Esophagus muscularis mucosa (tissue), 4 donors: ENCODE measurements at regions not wholly inside any gene's neighbourhood (a gene's known extent, or its start where the extent isn't known, plus 50 kb on each side); places are given as distances from the start of the nearest gene placed in this dataset.
"Not testable (repeated sequence)": the region's sequence is repeated elsewhere in the genome, so short reads cannot be mapped to it uniquely, and the experiment has no call there.

Source experiments
- DNase-seq: peaks from one replicate; pipeline ENCODE4 v3.0.0-alpha.2; 2017; ENCODE audit errors: extremely low spot score
- H3K27ac ChIP-seq, 4 donors: fragments of 200-600 bp; sonication (generic); replicated peaks in 1 of 4; 1 replicate in 3 of 4; 2 replicates in 1 of 4; pipeline ENCODE4 v1.5.1; 2016 to 2019; ENCODE audit warnings: mild to moderate bottlenecking in 1 of 4
- H3K27me3 ChIP-seq, 4 donors: fragments of 200-600 bp; sonication (generic); one replicate each; pipeline versions ENCODE4 v1.5.1 to v1.6.0; 2016 to 2019
- H3K36me3 ChIP-seq, 4 donors: fragments of 200-600 bp; sonication (generic); one replicate each; pipeline ENCODE4 v1.5.1; 2016 to 2019
- H3K4me1 ChIP-seq, 4 donors: fragments of 200-600 bp; sonication (generic); one replicate each; pipeline ENCODE4 v1.5.1; 2016 to 2019
- H3K4me3 ChIP-seq, 4 donors: fragments of 200-600 bp; sonication (generic); 1 replicate in 2 of 4; 2 replicates in 2 of 4; pipeline ENCODE4 v1.5.1; 2016 to 2019; ENCODE audit warnings: mild to moderate bottlenecking in 4 of 4, moderate library complexity in 1 of 4
- H3K9me3 ChIP-seq, 4 donors: fragments of 200-600 bp; sonication (generic); 1 replicate in 3 of 4; 2 replicates in 1 of 4; pipeline ENCODE4 v1.5.1; 2016 to 2019
- EP300 ChIP-seq: sonication (generic); formaldehyde crosslinking; IDR thresholded peaks from one replicate; pipeline ENCODE4 v1.6.1; 2017; ENCODE audit warnings: antibody characterized with exemption
- POLR2A ChIP-seq: fragments of 450-650 bp; IDR thresholded peaks from one replicate; pipeline ENCODE4 v1.6.1; 2017; ENCODE audit warnings: antibody characterized with exemption, moderate library complexity, mild to moderate bottlenecking, low read depth
- POLR2AphosphoS5 ChIP-seq, 2 donors: sonication (generic); formaldehyde crosslinking; IDR thresholded peaks; one replicate each; pipeline ENCODE4 v1.6.1; 2017; ENCODE audit warnings: antibody characterized with exemption in 2 of 2
- WGBS: methylation state at CpG from one replicate; pipeline ENCODE4 v1.1.5; 2018; 5-methylcytosine and 5-hydroxymethylcytosine counted together
- intact Hi-C: fragments of 100-400 bp; cut with DNase I; formaldehyde crosslinking; loops from one replicate; pipeline ENCODE4 v1.15.1; 2023
- TF ChIP-seq, protein P1 (sequence below), 3 experiments: fragments of 200-600 bp in 2 of 3; fragments of 450-650 bp in 1 of 3; sonication (generic) in 2 of 3; IDR thresholded peaks; one replicate each; pipeline ENCODE4 v1.5.1; 2017 to 2019; ENCODE audit warnings: antibody characterized with exemption in 3 of 3, mild to moderate bottlenecking in 2 of 3, moderate library complexity in 1 of 3

DNA sequence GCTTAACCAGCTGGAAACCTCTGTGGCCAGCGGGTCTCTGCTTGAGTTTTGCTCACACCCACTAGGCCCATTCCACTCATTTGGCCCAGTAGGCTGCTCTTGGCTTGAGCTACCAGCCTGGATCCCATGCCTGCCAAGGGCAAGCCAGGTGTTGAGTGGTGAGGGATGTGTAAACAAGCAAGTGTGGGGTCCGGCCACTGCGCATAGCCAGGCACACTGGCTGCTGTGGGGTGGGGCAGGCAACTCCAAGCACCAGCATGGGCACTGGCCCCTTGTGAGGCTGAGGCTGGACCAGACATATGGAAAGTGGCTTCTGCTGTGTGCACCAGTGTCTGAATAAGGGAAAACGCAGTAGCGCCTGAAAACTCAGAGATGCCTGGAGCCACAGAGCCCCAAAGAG, 732.7 kb downstream of the NR4A2 start:
- Histone ChIP-seq H3K4me1 (no peaks in the 10 kb centered on the region), H3K27me3 (no peaks in the 10 kb centered on the region), H3K27ac (no peak overlapping the region), H3K9me3 (peaks cover 0 to 15% (median 3%) of the 10 kb centered on the region in 4 donors), H3K36me3 (no peaks in the 10 kb centered on the region), H3K4me3 (no peak overlapping the region)
- no peak for DNase-seq
- TF ChIP-seq EP300 = no peak
- WGBS = 89% methylated on average over 5 of the region's 5 CpGs
- intact Hi-C loops = no loop called here

DNA sequence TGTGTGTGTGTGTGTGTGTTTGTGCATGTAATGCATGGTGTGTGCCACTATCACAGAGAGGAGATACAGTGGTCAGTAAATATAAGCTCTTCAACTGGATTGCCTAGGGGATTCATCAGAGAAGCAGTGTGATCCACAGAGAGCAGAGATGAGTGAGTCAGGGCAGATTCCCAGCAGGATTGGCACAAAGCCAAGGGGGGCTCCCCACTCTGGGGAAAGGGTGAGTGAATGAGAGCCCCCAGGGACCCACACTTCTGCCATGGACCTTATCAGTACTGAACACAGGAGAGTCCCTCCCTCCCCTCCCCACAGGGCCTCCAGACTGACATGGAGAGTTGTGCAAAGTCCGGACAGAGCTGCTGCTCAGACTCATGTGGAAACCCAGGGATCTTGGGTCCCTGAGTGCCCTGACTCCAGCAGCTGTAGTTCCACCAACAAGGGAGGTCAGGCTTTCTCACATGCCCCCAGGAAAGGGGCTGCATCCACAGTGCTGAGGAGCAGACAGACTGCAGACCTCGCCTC, 748.8 kb downstream of the NR4A2 start:
- Histone ChIP-seq H3K36me3 (no peaks in the 10 kb centered on the region), H3K4me1 (no peaks in the 10 kb centered on the region), H3K27me3 (no peaks in the 10 kb centered on the region), H3K4me3 (no peak overlapping the region), H3K9me3 (peaks cover 0 to 11% (median 4%) of the 10 kb centered on the region in 4 donors), H3K27ac (no peak overlapping the region)
- WGBS = 70% methylated on average over 2 of the region's 2 CpGs
- intact Hi-C loops = no loop called here
- TF ChIP-seq, protein P1, sequence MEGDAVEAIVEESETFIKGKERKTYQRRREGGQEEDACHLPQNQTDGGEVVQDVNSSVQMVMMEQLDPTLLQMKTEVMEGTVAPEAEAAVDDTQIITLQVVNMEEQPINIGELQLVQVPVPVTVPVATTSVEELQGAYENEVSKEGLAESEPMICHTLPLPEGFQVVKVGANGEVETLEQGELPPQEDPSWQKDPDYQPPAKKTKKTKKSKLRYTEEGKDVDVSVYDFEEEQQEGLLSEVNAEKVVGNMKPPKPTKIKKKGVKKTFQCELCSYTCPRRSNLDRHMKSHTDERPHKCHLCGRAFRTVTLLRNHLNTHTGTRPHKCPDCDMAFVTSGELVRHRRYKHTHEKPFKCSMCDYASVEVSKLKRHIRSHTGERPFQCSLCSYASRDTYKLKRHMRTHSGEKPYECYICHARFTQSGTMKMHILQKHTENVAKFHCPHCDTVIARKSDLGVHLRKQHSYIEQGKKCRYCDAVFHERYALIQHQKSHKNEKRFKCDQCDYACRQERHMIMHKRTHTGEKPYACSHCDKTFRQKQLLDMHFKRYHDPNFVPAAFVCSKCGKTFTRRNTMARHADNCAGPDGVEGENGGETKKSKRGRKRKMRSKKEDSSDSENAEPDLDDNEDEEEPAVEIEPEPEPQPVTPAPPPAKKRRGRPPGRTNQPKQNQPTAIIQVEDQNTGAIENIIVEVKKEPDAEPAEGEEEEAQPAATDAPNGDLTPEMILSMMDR (IDR thresholded peaks at IDR 0.05) = no peak
- no peak for TF ChIP-seq POLR2A
- no peak for TF ChIP-seq EP300
- DNase-seq = no peak

DNA sequence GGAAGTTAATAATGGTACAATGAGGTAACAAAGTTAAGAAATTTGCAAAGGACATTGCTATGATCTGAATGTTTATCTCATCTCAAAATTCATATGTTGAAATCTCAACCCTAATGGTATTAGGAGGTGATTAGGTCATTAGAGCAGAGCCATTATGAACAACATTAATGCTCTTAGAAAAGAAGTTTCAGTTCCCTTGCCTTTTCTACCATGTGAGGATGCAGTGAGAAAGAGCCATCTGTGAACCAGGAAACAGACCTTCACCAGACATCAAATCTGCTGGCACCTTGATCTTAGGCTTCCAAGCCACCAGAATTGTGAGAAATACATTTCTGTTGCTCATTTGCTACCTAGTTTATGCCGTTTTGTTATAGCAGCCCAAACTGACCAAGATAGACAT, 757.6 kb downstream of the NR4A2 start:
- TF ChIP-seq, protein P1 (IDR thresholded peaks at IDR 0.05) = no peak
- TF ChIP-seq POLR2AphosphoS5 (IDR thresholded peaks at IDR 0.05) (no peak), POLR2A (no peak), EP300 (no peak)
- no peaks in the 10 kb centered on the region for H3K4me1 ChIP-seq
- intact Hi-C loops = no loop called here
- H3K9me3 ChIP-seq = no peaks in the 10 kb centered on the region
- no peak overlapping the region for H3K4me3 ChIP-seq
- H3K36me3 ChIP-seq = no peaks in the 10 kb centered on the region
- 62% methylated on average over 1 of the region's 1 CpG for WGBS
- DNase-seq = no peak
- no peaks in the 10 kb centered on the region for H3K27me3 ChIP-seq
- H3K27ac ChIP-seq = no peak overlapping the region

DNA sequence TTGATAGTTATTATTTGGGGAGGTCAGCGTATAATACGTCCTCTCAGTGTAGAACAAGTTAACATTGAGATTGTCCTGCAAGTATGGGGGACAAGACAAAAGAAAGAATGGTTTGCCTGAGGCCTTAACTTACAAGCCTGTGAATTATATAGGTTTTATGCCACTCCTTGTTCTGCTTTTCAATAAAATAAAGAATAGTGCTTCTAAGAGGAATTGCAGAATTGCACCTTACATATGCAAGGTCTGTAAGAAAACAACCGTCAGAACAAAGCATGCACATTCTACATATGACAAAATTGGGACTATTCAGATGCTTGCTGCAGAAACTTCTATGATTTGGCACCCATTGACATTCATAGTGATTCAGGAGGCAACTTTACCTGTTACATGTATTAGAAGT, 785.0 kb downstream of the NR4A2 start:
- Histone ChIP-seq H3K27me3 (no peaks in the 10 kb centered on the region), H3K36me3 (no peaks in the 10 kb centered on the region), H3K4me3 (peak overlapping the region in 1 of 4 donors; percentile 39), H3K27ac (no peak overlapping the region), H3K4me1 (no peaks in the 10 kb centered on the region), H3K9me3 (no peaks in the 10 kb centered on the region)
- WGBS = 84% methylated on average over 3 of the region's 3 CpGs
- no peak for DNase-seq
- intact Hi-C loops = no loop called here
- no peak for TF ChIP-seq EP300
- TF ChIP-seq, protein P1 (IDR thresholded peaks at IDR 0.05) = no peak
- TF ChIP-seq POLR2AphosphoS5 (IDR thresholded peaks at IDR 0.05) = no peak
- no peak for TF ChIP-seq POLR2A

DNA sequence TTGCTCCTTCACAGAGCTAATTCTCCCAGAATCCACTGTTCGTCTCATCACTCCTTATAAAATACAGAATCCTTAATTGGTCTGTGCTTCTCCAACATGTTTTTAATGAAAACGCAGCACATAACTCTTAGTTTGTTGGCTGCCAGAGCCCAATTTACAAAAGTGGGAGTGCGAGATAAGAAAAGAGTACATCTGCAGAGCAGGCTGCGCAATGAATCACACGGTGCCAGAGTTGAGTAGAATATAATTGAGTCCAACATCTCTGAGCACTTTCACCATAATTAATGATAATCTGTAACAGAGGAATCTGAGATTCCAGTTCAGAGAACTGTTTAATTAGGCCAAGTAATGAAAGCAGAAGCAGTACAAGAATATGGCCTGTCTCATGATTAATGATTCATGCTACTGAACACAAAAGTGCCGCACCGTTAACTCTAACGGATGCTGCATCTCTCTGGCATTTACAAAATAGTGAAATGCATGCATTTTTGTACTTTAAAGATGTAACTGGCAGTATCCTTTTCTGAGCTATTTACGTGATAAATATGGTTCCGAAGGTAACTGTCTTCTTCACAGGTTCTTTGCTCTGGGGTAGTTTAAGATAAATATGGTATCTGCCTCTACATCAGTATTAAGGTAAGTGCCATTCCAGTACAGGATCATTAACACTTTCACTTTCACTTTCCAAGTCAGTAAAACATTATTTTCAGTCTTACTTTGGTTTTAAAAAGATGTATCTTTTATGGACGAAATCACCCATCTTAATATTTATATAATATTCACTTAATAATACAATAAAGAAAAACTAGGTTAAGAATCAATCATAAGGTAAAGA, 785.6 kb downstream of the NR4A2 start:
- Histone ChIP-seq H3K36me3 (no peaks in the 10 kb centered on the region), H3K4me3 (peak overlapping the region in 2 of 4 donors; percentile 24 to 39), H3K27me3 (no peaks in the 10 kb centered on the region), H3K27ac (no peak overlapping the region), H3K4me1 (no peaks in the 10 kb centered on the region), H3K9me3 (no peaks in the 10 kb centered on the region)
- TF ChIP-seq POLR2A (no peak), EP300 (no peak), POLR2AphosphoS5 (IDR thresholded peaks at IDR 0.05) (no peak)
- TF ChIP-seq, protein P1 (IDR thresholded peaks at IDR 0.05) = no peak
- WGBS = 71% methylated on average over 11 of the region's 11 CpGs
- intact Hi-C loops = no loop called here
- DNase-seq = no peak

DNA sequence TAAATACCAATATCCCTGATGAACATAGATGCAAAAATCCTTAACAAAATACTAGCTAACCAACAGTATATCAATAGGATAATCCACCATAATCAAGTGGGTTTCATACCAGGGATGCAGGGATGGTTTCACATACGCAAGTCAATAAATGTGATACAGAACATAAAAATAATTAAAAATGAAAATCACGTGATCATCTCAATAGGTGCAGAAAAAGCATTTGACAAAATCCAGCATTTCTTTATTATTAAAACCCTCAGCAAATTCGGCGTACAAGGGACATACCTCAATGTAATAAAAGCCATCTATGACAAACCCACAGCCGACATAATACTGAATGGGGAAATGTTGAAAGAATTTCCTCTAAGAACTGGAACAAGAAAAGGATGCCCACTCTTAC, 793.5 kb downstream of the NR4A2 start:
- WGBS = 91% methylated on average over 5 of the region's 5 CpGs
- H3K9me3 ChIP-seq, H3K4me1 ChIP-seq, H3K4me3 ChIP-seq, H3K27ac ChIP-seq, intact Hi-C loops, H3K27me3 ChIP-seq, DNase-seq, H3K36me3 ChIP-seq: not testable (repeated sequence)
